GM19351 (cell line): ENCODE measurements at regions not wholly inside any gene's neighbourhood (a gene's known extent, or its start where the extent isn't known, plus 50 kb on each side); places are given as distances from the start of the nearest gene placed in this dataset.
"Not testable (repeated sequence)": the region's sequence is repeated elsewhere in the genome, so short reads cannot be mapped to it uniquely, and the experiment has no call there.

Source experiments
- ATAC-seq: cut with Tn5 transposase; IDR thresholded peaks from one replicate; pipeline ENCODE4 v1.9.1; 2021; ENCODE audit warnings: mild to moderate bottlenecking, moderate library complexity; ENCODE audit not compliant: unreplicated experiment

DNA sequence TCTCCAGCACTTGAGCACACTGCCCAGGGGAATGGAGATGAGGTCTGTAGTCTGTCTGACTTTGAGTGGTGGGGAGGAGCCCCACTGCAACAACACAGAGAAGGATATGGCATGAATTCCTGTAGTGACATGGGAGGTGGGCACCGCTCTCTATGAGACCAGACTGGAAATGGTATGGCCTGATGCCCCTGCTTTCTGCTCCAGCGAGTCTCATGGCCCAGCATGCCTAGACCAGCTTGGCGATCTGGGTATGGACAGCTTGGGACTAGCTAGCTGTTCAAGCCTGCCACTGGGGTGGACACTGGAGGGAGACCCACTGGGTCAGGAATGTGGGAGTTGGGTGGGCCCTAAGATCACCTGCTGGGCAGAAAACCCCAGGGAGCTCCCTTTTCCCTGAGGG lies 477.8 kb upstream of the SEL1L start:
- no peak for ATAC-seq

GRCh38 chr14:82029038-82029437 lies 495.4 kb upstream of the SEL1L start:
- no peak for ATAC-seq

DNA sequence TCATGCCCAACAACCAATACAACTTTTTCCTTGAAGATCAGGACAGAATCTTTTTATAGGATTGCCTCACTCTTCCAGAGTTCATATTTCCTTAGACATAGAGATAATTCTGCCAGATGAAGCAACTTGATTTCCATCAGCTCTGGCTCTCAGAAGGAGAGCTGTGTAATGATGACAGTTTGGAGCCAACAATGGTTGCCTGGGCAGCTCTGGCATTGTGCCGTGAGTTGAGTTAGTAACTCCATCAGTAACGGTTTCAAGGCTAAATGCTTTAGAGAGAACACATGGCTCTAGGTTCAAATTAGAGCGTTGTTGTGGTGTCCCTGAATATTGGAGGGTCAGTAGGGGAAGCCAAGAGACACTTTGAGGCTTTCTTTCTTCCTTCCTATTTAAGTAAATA lies 501.7 kb upstream of the SEL1L start:
- no peak for ATAC-seq

GRCh38 chr14:82038066-82038465 lies 504.4 kb upstream of the SEL1L start:
- ATAC-seq, result not testable (repeated sequence)

DNA sequence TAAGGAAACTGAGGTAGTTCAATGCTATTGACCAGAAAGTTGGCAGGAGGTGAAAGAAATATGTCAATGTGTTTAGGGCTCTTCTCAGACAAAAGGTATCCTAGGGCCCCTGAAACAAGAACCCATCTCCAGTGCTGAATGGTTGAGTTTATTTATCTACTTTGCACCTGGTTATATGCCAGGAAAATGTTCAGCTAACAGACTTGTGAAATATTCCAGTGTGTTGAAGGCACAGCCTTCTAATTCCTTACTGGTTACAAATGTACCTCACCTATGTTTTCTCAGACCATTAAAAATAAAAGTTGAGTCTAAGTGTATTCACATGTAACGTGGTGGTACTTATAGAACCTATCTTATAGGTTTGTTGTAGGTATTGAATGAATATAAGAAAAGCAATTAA lies 511.7 kb upstream of the SEL1L start:
- no peak for ATAC-seq

- ATAC-seq, result no peak
These were observed 513.0 kb upstream of the SEL1L start for GRCh38 chr14:82046512-82047226.

DNA sequence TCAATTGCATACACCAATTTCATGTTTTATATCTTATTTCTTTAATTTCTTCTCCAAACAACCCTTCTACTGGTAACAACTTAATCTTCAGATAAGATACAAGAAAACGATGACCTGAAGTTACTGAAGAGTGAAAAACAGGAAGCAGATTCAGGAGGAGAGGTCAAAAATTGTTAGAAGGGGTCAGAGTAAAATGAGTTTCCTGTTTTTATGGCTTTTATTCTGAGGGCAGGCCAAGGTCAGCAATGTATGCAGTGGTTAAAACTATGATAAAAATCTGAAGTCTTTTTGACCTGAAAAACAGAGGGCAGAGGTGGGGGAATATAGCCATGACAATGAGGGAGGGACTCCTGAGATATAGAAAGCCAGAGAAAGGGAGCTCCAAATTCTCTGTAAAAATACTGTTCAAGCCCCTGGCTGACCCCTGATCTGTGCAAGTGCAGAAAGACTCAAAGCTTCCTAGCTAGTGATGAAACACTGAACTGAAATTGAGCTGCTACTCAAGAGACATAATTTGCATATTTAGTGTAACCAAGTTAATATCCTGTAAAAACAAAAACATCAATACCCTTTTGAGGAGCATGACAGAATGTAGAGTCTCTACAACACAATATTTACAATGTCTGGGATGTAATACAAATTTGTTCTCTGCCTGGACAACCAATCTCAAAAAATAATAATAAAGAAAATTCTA lies 514.3 kb upstream of the SEL1L start:
- no peak for ATAC-seq

GRCh38 chr14:82052778-82053177 lies 519.1 kb upstream of the SEL1L start:
- ATAC-seq, result no peak

GRCh38 chr14:82055515-82056115 lies 522.0 kb upstream of the SEL1L start:
- no peak for ATAC-seq

- ATAC-seq, result no peak
These were observed 526.6 kb upstream of the SEL1L start for GRCh38 chr14:82060219-82060618.

DNA sequence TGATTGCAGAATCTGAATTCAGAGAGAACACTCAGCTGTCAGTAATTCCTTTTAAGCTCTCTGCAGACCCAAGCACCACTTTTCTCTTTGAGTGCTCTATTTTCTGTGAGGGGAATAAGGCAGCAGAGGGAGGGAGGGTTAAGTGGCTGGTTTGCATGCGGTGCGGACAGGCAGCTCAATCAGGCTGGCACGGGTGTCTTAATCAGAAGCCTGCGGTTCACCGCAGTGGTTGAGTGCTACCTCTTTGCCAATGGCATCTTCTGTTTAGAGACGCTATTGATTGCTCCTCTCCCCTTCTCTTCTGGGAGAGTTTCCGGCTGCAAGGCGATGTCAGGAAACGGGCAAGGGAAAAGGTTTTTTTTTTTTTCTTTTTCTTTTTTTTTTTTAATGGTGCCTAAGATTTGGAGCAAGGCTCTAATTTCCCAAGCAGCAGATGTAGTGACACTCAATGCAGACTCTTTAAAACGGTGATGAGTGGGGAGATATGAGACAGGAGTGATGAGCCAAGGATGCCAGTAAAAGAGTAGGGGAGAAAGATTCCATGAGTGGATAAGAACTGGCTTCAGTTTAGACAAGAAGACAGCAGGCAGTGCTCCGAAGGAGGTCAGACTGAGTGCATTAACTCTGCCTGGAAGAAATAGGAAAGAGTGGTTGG lies 533.7 kb upstream of the SEL1L start:
- no peak for ATAC-seq

DNA sequence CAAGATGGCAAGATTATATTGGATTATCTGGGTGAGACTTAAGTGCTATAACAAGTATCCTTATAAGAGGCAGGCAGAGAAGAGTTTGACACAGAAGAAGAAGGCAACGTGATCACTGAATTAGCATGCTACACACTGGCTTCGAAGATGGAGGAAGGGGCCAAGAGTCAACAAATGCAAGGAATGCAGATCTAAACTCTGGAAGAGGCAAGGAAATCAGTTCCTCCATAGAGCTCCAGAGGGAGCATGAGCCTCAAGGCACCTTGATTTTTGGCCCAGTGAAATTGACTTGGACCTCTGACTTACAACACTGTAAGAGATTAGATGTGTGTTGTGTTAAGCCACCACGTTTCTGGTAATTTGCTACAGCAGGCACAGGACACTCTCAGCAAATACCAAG lies 536.4 kb upstream of the SEL1L start:
- ATAC-seq, result no peak

GRCh38 chr14:82070753-82071152 lies 537.1 kb upstream of the SEL1L start:
- no peak for ATAC-seq

DNA sequence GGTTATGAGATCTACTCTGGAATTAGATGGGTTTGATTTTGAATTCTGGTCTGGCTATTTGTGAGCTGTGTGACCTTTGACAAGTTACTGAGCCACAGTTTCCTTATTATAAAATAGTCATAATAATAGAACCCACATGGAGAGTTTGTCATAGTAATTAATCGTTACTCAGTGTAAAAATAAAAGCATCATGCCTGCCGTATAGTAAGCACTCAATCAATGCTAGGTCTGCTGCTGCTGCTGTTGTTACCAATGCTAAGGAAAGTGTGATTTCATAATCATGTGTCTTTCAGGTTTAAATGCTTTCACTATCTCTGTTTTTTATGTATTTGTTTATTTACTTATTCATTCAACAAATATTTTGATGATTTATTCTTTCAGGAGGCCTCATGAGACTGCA lies 539.9 kb upstream of the SEL1L start:
- no peak for ATAC-seq

DNA sequence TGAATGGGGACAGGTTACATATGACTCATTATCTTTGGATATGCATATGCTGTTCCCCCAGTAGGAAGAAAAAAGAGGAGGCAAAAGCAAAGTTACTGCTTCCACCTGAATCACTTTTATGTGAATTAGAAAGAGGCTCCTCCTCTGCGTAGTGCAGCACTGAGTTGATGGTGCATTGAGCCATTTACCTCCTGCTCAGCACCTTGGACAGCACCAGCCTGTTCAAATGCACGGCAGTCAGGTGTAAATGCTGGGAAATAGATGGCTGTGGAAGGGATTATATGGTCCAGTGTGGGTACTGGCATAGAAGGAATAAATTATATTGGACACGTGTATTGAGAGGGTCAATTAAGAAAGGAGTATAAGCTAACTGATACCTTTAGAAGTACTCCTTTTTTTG lies 541.9 kb upstream of the SEL1L start:
- ATAC-seq, result no peak

DNA sequence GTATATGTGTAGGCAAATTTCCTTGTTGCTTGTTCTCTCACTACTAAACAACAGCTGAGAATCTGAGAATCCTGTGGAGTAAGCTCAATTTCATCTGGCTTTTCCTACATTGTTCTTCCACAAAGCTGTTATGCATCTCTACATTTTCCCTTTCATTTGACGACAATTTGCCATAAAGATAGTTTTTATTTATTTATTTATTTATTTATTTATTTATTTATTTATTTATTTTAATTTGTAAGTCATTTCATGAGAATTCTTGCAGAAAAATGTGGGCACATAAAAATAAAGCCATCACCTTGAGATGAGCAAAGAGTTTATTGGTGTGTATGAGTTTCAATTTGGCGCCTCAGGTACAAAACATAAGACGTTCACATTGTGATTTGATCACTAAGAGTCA lies 545.9 kb upstream of the SEL1L start:
- no peak for ATAC-seq

- ATAC-seq, result no peak
These were observed 546.7 kb upstream of the SEL1L start for GRCh38 chr14:82080370-82080769.

GRCh38 chr14:82084813-82085212 lies 551.2 kb upstream of the SEL1L start:
- ATAC-seq, result no peak

DNA sequence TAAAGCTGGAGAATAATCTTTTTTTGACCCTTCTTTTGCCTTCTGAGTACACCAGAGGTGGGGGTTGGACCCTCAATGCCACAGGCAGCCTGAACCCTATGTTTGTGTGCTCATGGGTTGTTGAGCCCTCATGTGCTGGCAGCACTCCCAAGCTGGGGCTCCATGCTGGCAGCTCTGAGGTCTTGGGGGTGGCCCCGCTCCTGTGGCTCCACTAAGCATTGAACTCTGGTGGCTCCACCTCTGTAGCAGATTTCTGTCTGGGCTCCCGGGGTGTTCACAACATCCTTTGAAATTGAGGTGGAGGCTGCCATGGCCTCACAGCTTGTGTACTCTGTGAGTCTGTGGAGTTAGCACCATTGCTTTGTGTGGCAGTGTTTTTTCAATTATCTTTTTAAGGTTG lies 557.4 kb upstream of the SEL1L start:
- no peak for ATAC-seq

GRCh38 chr14:82094829-82095345 lies 561.2 kb upstream of the SEL1L start:
- ATAC-seq, result no peak

- no peak for ATAC-seq
These were observed 570.4 kb upstream of the SEL1L start for GRCh38 chr14:82104013-82104412.
